ENCODE measurements at regions not wholly inside any gene's neighbourhood (a gene's known extent, or its start where the extent isn't known, plus 50 kb on each side); places are given as distances from the start of the nearest gene placed in this dataset.

- Histone ChIP-seq H3K27me3 (replicated peaks; ENCODE audit: control insufficient read depth, insufficient read depth, low read length) (no peaks in the 10 kb centered on the region), H3K4me3 (ENCODE audit: low read depth, low read length) (no peak overlapping the region), H3K4me1 (peaks cover 32% of the 10 kb centered on the region), H3K36me3 (ENCODE audit: control insufficient read depth, insufficient read depth, low read length) (no peaks in the 10 kb centered on the region), H3K9me3 (no peaks in the 10 kb centered on the region)
- no peak for DNase-seq
- intact Hi-C loops (cut with micrococcal nuclease; ENCODE audit: unreplicated experiment) = loop anchor here (5.0 kb wide), 1 partner anchor 108 kb away; no protein-coding TSS in a partner anchor
- H3K4me3 Mint-ChIP-seq (ENCODE audit: unreplicated experiment) = no peak overlapping the region
- no TSS peak for BruUV-seq (replicated peaks)
- peaks cover 15% of the 10 kb centered on the region for H3K4me1 Mint-ChIP-seq (ENCODE audit: low read depth, unreplicated experiment)
- H3K36me3 Mint-ChIP-seq (ENCODE audit: insufficient read depth, unreplicated experiment) = no peaks in the 10 kb centered on the region
- POLR2A ChIA-PET = no interaction called here
- no peak overlapping the region for H3K27ac Mint-ChIP-seq (ENCODE audit: unreplicated experiment)
- CTCF ChIA-PET = no interaction called here
- H3K27me3 Mint-ChIP-seq (ENCODE audit: insufficient read depth, unreplicated experiment) = no peaks in the 10 kb centered on the region
- H3K9me3 Mint-ChIP-seq (ENCODE audit: unreplicated experiment) = peaks cover 10% of the 10 kb centered on the region
- no peak for TF ChIP-seq CTCF (IDR thresholded peaks at IDR 0.05; ENCODE audit: insufficient read depth in 1 of 2, low read depth in 1 of 2, low read length in 1 of 2, severe bottlenecking in 1 of 2, unreplicated experiment in 1 of 2)
Measured at GRCh38 chr6:139705284-139705683, 330.8 kb upstream of the CITED2 start.

GRCh38 chr6:139703780-139704179 is 329.3 kb upstream of the CITED2 start:
- no peak overlapping the region for H3K27ac Mint-ChIP-seq (ENCODE audit: unreplicated experiment)
- Histone ChIP-seq H3K9me3 (no peaks in the 10 kb centered on the region), H3K4me3 (ENCODE audit: low read depth, low read length) (no peak overlapping the region), H3K27me3 (replicated peaks; ENCODE audit: control insufficient read depth, insufficient read depth, low read length) (no peaks in the 10 kb centered on the region), H3K4me1 (peaks cover 18% of the 10 kb centered on the region), H3K36me3 (ENCODE audit: control insufficient read depth, insufficient read depth, low read length) (no peaks in the 10 kb centered on the region)
- intact Hi-C loops (cut with micrococcal nuclease; ENCODE audit: unreplicated experiment) = no loop called here
- H3K36me3 Mint-ChIP-seq (ENCODE audit: insufficient read depth, unreplicated experiment) = no peaks in the 10 kb centered on the region
- H3K4me1 Mint-ChIP-seq (ENCODE audit: low read depth, unreplicated experiment) = peaks cover 15% of the 10 kb centered on the region
- TF ChIP-seq CTCF (IDR thresholded peaks at IDR 0.05; ENCODE audit: insufficient read depth in 1 of 2, low read depth in 1 of 2, low read length in 1 of 2, severe bottlenecking in 1 of 2, unreplicated experiment in 1 of 2) = no peak
- no peak for DNase-seq
- BruUV-seq (replicated peaks) = no TSS peak
- H3K4me3 Mint-ChIP-seq (ENCODE audit: unreplicated experiment) = no peak overlapping the region
- ChIA-PET POLR2A (no interaction called here), CTCF (no interaction called here)
- no peaks in the 10 kb centered on the region for H3K27me3 Mint-ChIP-seq (ENCODE audit: insufficient read depth, unreplicated experiment)
- peaks cover 10% of the 10 kb centered on the region for H3K9me3 Mint-ChIP-seq (ENCODE audit: unreplicated experiment)

- ChIA-PET POLR2A (no interaction called here), CTCF (no interaction called here)
- peaks cover 7% of the 10 kb centered on the region for H3K4me1 Mint-ChIP-seq (ENCODE audit: low read depth, unreplicated experiment)
- DNase-seq = no peak
- no peaks in the 10 kb centered on the region for H3K36me3 Mint-ChIP-seq (ENCODE audit: insufficient read depth, unreplicated experiment)
- no peak for TF ChIP-seq CTCF (IDR thresholded peaks at IDR 0.05; ENCODE audit: insufficient read depth in 1 of 2, low read depth in 1 of 2, low read length in 1 of 2, severe bottlenecking in 1 of 2, unreplicated experiment in 1 of 2)
- no peaks in the 10 kb centered on the region for H3K27me3 Mint-ChIP-seq (ENCODE audit: insufficient read depth, unreplicated experiment)
- H3K4me3 ChIP-seq (ENCODE audit: low read depth, low read length) = no peak overlapping the region
- no peaks in the 10 kb centered on the region for H3K27me3 ChIP-seq (replicated peaks; ENCODE audit: control insufficient read depth, insufficient read depth, low read length)
- H3K4me3 Mint-ChIP-seq (ENCODE audit: unreplicated experiment) = no peak overlapping the region
- H3K9me3 Mint-ChIP-seq (ENCODE audit: unreplicated experiment) = peaks cover 10% of the 10 kb centered on the region
- BruUV-seq (replicated peaks) = no TSS peak
- peaks cover 15% of the 10 kb centered on the region for H3K4me1 ChIP-seq
- no peaks in the 10 kb centered on the region for H3K36me3 ChIP-seq (ENCODE audit: control insufficient read depth, insufficient read depth, low read length)
- intact Hi-C loops (cut with micrococcal nuclease; ENCODE audit: unreplicated experiment) = no loop called here
- no peaks in the 10 kb centered on the region for H3K9me3 ChIP-seq
- H3K27ac Mint-ChIP-seq (ENCODE audit: unreplicated experiment) = no peak overlapping the region
Measured at GRCh38 chr6:139702706-139703105, 328.3 kb upstream of the CITED2 start.
